ENCODE measurements at regions not wholly inside any gene's neighbourhood (a gene's known extent, or its start where the extent isn't known, plus 50 kb on each side); places are given as distances from the start of the nearest gene placed in this dataset.

DNA sequence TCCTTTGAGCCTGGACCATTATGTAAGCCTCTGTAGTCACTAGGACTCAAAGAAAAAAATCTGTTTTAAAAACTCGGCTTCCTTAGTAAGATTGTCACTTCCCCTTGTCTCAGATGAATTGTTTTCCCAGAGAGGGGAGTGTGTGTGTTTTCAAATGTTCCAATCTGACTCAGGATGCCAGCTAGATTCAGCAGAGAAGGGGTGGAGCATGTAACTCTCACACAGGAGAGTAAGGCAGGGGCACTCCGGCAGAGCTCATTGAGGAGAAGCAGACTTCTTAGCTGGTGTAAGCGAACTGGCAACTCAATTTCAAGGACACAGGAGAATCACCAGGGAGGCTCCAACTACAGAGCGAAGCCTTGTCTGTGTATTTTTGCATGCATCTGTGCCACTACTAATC is 623.2 kb downstream of the LMO4 start:
- TF ChIP-seq, protein P1, sequence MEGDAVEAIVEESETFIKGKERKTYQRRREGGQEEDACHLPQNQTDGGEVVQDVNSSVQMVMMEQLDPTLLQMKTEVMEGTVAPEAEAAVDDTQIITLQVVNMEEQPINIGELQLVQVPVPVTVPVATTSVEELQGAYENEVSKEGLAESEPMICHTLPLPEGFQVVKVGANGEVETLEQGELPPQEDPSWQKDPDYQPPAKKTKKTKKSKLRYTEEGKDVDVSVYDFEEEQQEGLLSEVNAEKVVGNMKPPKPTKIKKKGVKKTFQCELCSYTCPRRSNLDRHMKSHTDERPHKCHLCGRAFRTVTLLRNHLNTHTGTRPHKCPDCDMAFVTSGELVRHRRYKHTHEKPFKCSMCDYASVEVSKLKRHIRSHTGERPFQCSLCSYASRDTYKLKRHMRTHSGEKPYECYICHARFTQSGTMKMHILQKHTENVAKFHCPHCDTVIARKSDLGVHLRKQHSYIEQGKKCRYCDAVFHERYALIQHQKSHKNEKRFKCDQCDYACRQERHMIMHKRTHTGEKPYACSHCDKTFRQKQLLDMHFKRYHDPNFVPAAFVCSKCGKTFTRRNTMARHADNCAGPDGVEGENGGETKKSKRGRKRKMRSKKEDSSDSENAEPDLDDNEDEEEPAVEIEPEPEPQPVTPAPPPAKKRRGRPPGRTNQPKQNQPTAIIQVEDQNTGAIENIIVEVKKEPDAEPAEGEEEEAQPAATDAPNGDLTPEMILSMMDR (IDR thresholded peaks at IDR 0.05) = no peak
- TF ChIP-seq POLR2A (IDR thresholded peaks at IDR 0.05) = no peak
